Ovary (tissue), 3 donors: ENCODE measurements at regions not wholly inside any gene's neighbourhood (a gene's known extent, or its start where the extent isn't known, plus 50 kb on each side); places are given as distances from the start of the nearest gene placed in this dataset.

Source experiments
- POLR2A ChIP-seq: fragments of 450-650 bp; IDR thresholded peaks from one replicate; pipeline ENCODE4 v1.6.1; 2017; ENCODE audit warnings: antibody characterized with exemption, mild to moderate bottlenecking, moderate library complexity
- TF ChIP-seq, protein P1 (sequence below), 3 donors: fragments of 450-650 bp in 2 of 3; fragments of 200-600 bp in 1 of 3; IDR thresholded peaks; one replicate each; pipeline versions ENCODE4 v1.5.1 to v1.8.0; 2016 to 2022; ENCODE audit warnings: antibody characterized with exemption in 3 of 3, mild to moderate bottlenecking in 1 of 3
- donor health status: DM: no; HTN: no; CAD: no.

DNA sequence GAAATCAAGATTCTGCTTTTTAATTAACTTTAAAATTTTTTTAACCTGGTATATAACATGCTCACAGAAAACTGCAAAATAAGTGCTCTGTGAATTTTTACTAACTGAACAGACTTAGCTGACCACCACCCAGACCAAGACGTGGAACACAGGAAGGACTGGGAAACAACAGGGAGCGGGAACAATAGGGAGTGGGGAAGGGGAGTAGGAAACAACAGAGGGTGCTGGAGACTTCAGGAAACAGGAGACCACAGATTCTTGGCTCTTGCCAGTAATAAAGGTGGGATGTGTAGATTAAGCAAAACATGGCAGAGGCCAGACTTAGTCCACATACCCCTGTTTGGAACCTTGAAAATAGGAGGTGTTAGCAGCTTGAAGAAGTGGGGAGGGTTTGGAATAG lies 51.4 kb upstream of the TMCC3 start:
- TF ChIP-seq, protein P1, sequence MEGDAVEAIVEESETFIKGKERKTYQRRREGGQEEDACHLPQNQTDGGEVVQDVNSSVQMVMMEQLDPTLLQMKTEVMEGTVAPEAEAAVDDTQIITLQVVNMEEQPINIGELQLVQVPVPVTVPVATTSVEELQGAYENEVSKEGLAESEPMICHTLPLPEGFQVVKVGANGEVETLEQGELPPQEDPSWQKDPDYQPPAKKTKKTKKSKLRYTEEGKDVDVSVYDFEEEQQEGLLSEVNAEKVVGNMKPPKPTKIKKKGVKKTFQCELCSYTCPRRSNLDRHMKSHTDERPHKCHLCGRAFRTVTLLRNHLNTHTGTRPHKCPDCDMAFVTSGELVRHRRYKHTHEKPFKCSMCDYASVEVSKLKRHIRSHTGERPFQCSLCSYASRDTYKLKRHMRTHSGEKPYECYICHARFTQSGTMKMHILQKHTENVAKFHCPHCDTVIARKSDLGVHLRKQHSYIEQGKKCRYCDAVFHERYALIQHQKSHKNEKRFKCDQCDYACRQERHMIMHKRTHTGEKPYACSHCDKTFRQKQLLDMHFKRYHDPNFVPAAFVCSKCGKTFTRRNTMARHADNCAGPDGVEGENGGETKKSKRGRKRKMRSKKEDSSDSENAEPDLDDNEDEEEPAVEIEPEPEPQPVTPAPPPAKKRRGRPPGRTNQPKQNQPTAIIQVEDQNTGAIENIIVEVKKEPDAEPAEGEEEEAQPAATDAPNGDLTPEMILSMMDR (IDR thresholded peaks at IDR 0.05) = no peak
- no peak for TF ChIP-seq POLR2A
